Trophoblast cell (in vitro differentiated cells and primary cell): ENCODE measurements at regions not wholly inside any gene's neighbourhood (a gene's known extent, or its start where the extent isn't known, plus 50 kb on each side); places are given as distances from the start of the nearest gene placed in this dataset.

Source experiments
- DNase-seq, 2 donors: peaks; one replicate each; pipeline ENCODE4 v3.0.0-alpha.2; 2016
- H2AFZ ChIP-seq: 2 replicates; pipeline ENCODE4 v1.6.1; 2013; ENCODE audit warnings: low read length, moderate library complexity, mild to moderate bottlenecking; ENCODE audit not compliant: insufficient read depth, poor library complexity
- H2AK5ac ChIP-seq: 2 replicates; pipeline ENCODE4 v1.6.1; 2013; ENCODE audit warnings: mild to moderate bottlenecking, low read length
- H2BK120ac ChIP-seq: 2 replicates; pipeline ENCODE4 v1.6.1; 2013; ENCODE audit warnings: low read length, mild to moderate bottlenecking, moderate library complexity; ENCODE audit not compliant: insufficient read depth, poor library complexity
- H2BK12ac ChIP-seq: 2 replicates; pipeline ENCODE4 v1.6.1; 2013; ENCODE audit warnings: mild to moderate bottlenecking, low read length, moderate library complexity
- H2BK5ac ChIP-seq: 2 replicates; pipeline ENCODE4 v1.6.1; 2013; ENCODE audit warnings: low read length, low read depth, moderate library complexity, mild to moderate bottlenecking; ENCODE audit not compliant: poor library complexity
- H3K14ac ChIP-seq: 2 replicates; pipeline ENCODE4 v1.6.1; 2013; ENCODE audit warnings: mild to moderate bottlenecking, low read length
- H3K18ac ChIP-seq: 2 replicates; pipeline ENCODE4 v1.6.1; 2013; ENCODE audit warnings: mild to moderate bottlenecking, low read length
- H3K23ac ChIP-seq: 2 replicates; pipeline ENCODE4 v1.6.1; 2013; ENCODE audit warnings: low read length
- H3K27ac ChIP-seq: 2 replicates; pipeline ENCODE4 v1.5.1; 2013; ENCODE audit warnings: low read depth, mild to moderate bottlenecking, inconsistent platforms, low read length, moderate library complexity
- H3K27me3 ChIP-seq: 2 replicates; pipeline ENCODE4 v1.6.1; 2013; ENCODE audit warnings: inconsistent platforms, mild to moderate bottlenecking, low read length, moderate library complexity; ENCODE audit not compliant: insufficient read depth
- H3K36me3 ChIP-seq, 2 experiments: 1 replicate in 1 of 2; 2 replicates in 1 of 2; pipeline ENCODE4 v1.6.1; 2013; ENCODE audit warnings: low read length in 2 of 2, mild to moderate bottlenecking in 2 of 2, moderate library complexity in 1 of 2; ENCODE audit not compliant: insufficient read depth in 2 of 2, control insufficient read depth in 1 of 2
- H3K4ac ChIP-seq: 2 replicates; pipeline ENCODE4 v1.6.1; 2013; ENCODE audit warnings: low read depth, mild to moderate bottlenecking, low read length, moderate library complexity
- H3K4me1 ChIP-seq, 2 experiments: 1 replicate in 1 of 2; 2 replicates in 1 of 2; pipeline ENCODE4 v1.6.1; 2013; ENCODE audit warnings: low read length in 2 of 2, mild to moderate bottlenecking in 2 of 2, moderate library complexity in 1 of 2; ENCODE audit not compliant: insufficient read depth in 2 of 2, control insufficient read depth in 1 of 2
- H3K4me2 ChIP-seq: 2 replicates; pipeline ENCODE4 v1.6.1; 2013; ENCODE audit warnings: inconsistent platforms, mild to moderate bottlenecking, low read length, moderate library complexity
- H3K4me3 ChIP-seq: 2 replicates; pipeline ENCODE4 v1.5.1; 2013; ENCODE audit warnings: mild to moderate bottlenecking, low read depth, low read length, inconsistent platforms
- H3K79me1 ChIP-seq: one replicate; pipeline ENCODE4 v1.6.1; 2013; ENCODE audit warnings: low read length
- H3K79me2 ChIP-seq: 2 replicates; pipeline ENCODE4 v1.6.1; 2013; ENCODE audit warnings: low read length, mild to moderate bottlenecking; ENCODE audit not compliant: control insufficient read depth, insufficient read depth, poor library complexity
- H3K9ac ChIP-seq: 2 replicates; pipeline ENCODE4 v1.6.1; 2013; ENCODE audit warnings: mild to moderate bottlenecking, low read length
- H3K9me3 ChIP-seq: 2 replicates; pipeline ENCODE4 v1.6.1; 2013; ENCODE audit warnings: low read depth, mild to moderate bottlenecking, control low read depth, inconsistent platforms, low read length; ENCODE audit not compliant: insufficient read depth
- H4K12ac ChIP-seq: 2 replicates; pipeline ENCODE4 v1.6.1; 2013; ENCODE audit warnings: low read depth, mild to moderate bottlenecking, low read length, moderate library complexity
- H4K8ac ChIP-seq: 2 replicates; pipeline ENCODE4 v1.6.1; 2013; ENCODE audit warnings: low read depth, mild to moderate bottlenecking, low read length, moderate library complexity
- H4K91ac ChIP-seq: one replicate; pipeline ENCODE4 v1.6.1; 2013; ENCODE audit warnings: low read depth, mild to moderate bottlenecking, low read length, moderate library complexity
- WGBS: extraction: QIAGEN DNeasy Blood & Tissue Kit; methylation state at CpG from one replicate; pipeline ENCODE4 v1.1.7; 2013; ENCODE audit warnings: missing lambda C conversion rate; ENCODE audit not compliant: insufficient read length, insufficient coverage; ENCODE audit errors: extremely low coverage; 5-methylcytosine and 5-hydroxymethylcytosine counted together

DNA sequence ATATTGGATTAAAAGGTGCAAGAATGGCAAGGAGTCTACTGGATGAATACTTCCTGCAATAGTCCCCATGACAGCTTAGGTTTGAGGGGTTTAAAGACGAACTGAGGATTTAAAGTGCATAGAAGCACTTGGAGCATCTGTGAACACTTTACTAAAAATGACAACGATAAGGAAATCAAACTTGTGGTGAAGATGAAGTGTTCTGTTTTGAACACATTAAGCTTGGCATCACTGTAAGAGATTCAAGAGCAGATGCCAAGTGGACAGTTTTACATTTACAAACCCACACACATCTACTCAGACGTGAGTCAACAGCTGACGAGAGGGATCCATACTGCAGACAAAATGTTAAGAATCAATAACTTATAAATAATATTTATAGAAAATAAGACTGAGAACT lies 918.7 kb downstream of the CDH11 start:
- H2AFZ ChIP-seq: no peak overlapping the region
- H3K4me1 ChIP-seq: no peaks in the 10 kb centered on the region
- no peaks in the 10 kb centered on the region for H3K27me3 ChIP-seq
- H4K8ac ChIP-seq: no peak overlapping the region
- H3K23ac ChIP-seq: no peak overlapping the region
- no peaks in the 10 kb centered on the region for H3K79me1 ChIP-seq
- no peak overlapping the region for H2BK120ac ChIP-seq
- H3K4ac ChIP-seq: no peak overlapping the region
- no peak overlapping the region for H3K4me3 ChIP-seq
- no peak overlapping the region for H3K9ac ChIP-seq
- no peak overlapping the region for H3K4me2 ChIP-seq
- no peak overlapping the region for H3K18ac ChIP-seq
- H4K91ac ChIP-seq: no peak overlapping the region
- no peaks in the 10 kb centered on the region for H3K9me3 ChIP-seq
- no peak overlapping the region for H2BK12ac ChIP-seq
- no CpG with 5 or more reads among the region's 4 CpGs for WGBS
- H4K12ac ChIP-seq: no peak overlapping the region
- H3K27ac ChIP-seq: no peak overlapping the region
- no peaks in the 10 kb centered on the region for H3K79me2 ChIP-seq
- H2AK5ac ChIP-seq: no peak overlapping the region
- no peak overlapping the region for H2BK5ac ChIP-seq
- H3K14ac ChIP-seq: no peak overlapping the region
- no peak for DNase-seq
- H3K36me3 ChIP-seq: no peaks in the 10 kb centered on the region

DNA sequence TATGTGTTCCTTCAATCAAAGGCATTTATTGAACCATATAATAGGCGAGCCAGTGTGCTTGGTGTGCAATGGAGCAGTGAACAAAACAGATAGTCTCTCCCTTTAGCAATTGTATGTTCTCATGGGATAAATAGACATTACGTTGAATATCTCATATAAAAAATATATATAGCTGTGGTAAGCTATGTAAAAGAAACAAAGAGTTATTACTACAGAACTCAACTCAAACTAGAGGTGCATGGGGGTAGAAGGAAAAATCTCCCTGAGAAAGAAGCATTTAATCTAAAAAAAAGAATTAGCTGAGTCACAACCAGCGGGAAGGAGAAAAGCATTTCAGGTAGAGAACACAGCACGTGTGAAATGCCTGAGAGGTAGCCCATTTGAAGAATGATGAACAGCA lies 919.3 kb downstream of the CDH11 start:
- Histone ChIP-seq H2AFZ (no peak overlapping the region), H3K4me2 (no peak overlapping the region), H2BK120ac (no peak overlapping the region), H3K14ac (no peak overlapping the region), H2BK5ac (no peak overlapping the region), H3K79me1 (no peaks in the 10 kb centered on the region), H4K8ac (no peak overlapping the region), H2BK12ac (no peak overlapping the region), H4K12ac (no peak overlapping the region), H3K27me3 (no peaks in the 10 kb centered on the region), H3K4ac (no peak overlapping the region), H3K18ac (no peak overlapping the region), H3K9me3 (no peaks in the 10 kb centered on the region), H3K4me1 (no peaks in the 10 kb centered on the region), H3K79me2 (no peaks in the 10 kb centered on the region), H2AK5ac (no peak overlapping the region), H4K91ac (no peak overlapping the region), H3K23ac (no peak overlapping the region), H3K27ac (no peak overlapping the region), H3K36me3 (no peaks in the 10 kb centered on the region), H3K9ac (no peak overlapping the region), H3K4me3 (no peak overlapping the region)
- no peak for DNase-seq
- no CpG with 5 or more reads among the region's 4 CpGs for WGBS

DNA sequence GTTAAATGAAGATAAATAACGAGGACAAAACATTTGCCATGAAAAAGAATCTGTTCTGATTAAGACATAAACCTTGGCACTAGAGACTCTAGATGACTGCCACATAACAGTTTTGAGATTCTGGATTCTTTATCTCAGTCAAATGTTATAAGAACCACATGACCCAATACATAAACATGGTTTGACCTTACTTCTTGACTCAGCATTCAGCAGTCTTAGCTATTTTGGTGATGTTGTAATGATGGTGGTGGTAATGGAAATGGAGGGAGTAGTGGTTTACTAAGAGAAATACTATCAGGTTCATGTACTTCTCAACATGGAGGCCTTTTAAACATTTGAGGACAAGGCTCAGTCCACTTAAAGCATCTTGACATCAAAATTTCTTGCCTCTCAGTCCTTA lies 925.4 kb downstream of the CDH11 start:
- Histone ChIP-seq H3K4me2 (no peak overlapping the region), H4K8ac (no peak overlapping the region), H4K12ac (no peak overlapping the region), H3K27ac (no peak overlapping the region), H3K36me3 (no peaks in the 10 kb centered on the region), H3K4me3 (no peak overlapping the region), H2AFZ (no peak overlapping the region), H3K9ac (no peak overlapping the region), H3K18ac (no peak overlapping the region), H3K4me1 (no peaks in the 10 kb centered on the region), H3K23ac (no peak overlapping the region), H3K79me1 (no peaks in the 10 kb centered on the region), H3K14ac (no peak overlapping the region), H3K4ac (no peak overlapping the region), H3K27me3 (no peaks in the 10 kb centered on the region), H4K91ac (no peak overlapping the region), H2BK120ac (no peak overlapping the region), H2BK12ac (no peak overlapping the region), H2AK5ac (no peak overlapping the region), H3K9me3 (no peaks in the 10 kb centered on the region), H2BK5ac (no peak overlapping the region), H3K79me2 (no peaks in the 10 kb centered on the region)
- DNase-seq: no peak
- no CpG with 5 or more reads among the region's 1 CpG for WGBS

DNA sequence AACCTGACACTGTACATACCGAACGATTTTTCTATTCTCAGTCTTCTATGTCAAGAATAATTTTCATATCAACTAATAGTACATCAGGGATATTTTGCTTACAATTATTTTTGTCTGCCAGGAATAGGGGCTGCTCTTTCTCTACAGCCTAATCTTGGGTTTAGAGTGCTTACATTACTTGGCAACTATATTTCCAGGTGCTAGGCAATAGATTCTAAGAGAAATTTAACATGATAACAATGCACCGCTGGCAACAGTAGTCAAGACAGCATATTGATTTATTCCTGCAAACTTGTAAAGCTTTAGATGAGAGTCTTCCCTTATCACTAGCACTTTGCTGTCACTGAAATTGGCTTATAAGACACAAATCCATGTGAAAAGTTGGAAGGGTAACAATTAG lies 935.9 kb downstream of the CDH11 start:
- no peaks in the 10 kb centered on the region for H3K27me3 ChIP-seq
- H3K4me1 ChIP-seq: no peaks in the 10 kb centered on the region
- no peak overlapping the region for H3K18ac ChIP-seq
- H4K91ac ChIP-seq: no peak overlapping the region
- H3K4me2 ChIP-seq: no peak overlapping the region
- no peak overlapping the region for H3K14ac ChIP-seq
- no peaks in the 10 kb centered on the region for H3K79me1 ChIP-seq
- H3K23ac ChIP-seq: no peak overlapping the region
- no peak overlapping the region for H3K4me3 ChIP-seq
- no peaks in the 10 kb centered on the region for H3K9me3 ChIP-seq
- no peak overlapping the region for H4K12ac ChIP-seq
- no CpG with 5 or more reads among the region's 3 CpGs for WGBS
- DNase-seq: no peak
- H3K4ac ChIP-seq: no peak overlapping the region
- no peak overlapping the region for H2AK5ac ChIP-seq
- H2AFZ ChIP-seq: no peak overlapping the region
- H2BK12ac ChIP-seq: no peak overlapping the region
- no peak overlapping the region for H2BK5ac ChIP-seq
- no peak overlapping the region for H3K27ac ChIP-seq
- H2BK120ac ChIP-seq: no peak overlapping the region
- H3K9ac ChIP-seq: no peak overlapping the region
- no peaks in the 10 kb centered on the region for H3K79me2 ChIP-seq
- H4K8ac ChIP-seq: no peak overlapping the region
- no peaks in the 10 kb centered on the region for H3K36me3 ChIP-seq

DNA sequence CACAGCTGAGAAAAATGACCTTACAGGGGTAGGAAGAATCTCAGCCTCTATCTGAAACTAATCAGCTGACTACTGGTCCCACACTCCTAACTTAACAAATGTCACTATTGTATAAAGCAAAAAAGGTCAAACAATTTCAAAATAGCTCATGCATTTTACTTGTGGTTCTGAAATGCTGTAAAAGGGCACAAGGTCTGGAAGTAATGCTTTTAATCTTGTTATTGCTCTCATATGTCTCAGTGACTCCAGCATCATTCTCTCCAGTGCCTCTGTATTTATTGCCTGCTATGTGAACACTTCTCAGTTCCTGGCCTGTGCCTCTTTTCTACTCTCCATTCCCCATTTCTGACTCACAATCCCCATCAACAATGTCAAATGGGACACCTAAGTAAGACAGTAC lies 937.7 kb downstream of the CDH11 start:
- Histone ChIP-seq H2AFZ (no peak overlapping the region), H2BK120ac (no peak overlapping the region), H2BK12ac (no peak overlapping the region), H3K23ac (no peak overlapping the region), H3K4me3 (no peak overlapping the region), H4K12ac (no peak overlapping the region), H3K14ac (no peak overlapping the region), H3K4me1 (no peaks in the 10 kb centered on the region), H3K79me1 (no peaks in the 10 kb centered on the region), H3K27me3 (no peaks in the 10 kb centered on the region), H2BK5ac (no peak overlapping the region), H3K9me3 (no peaks in the 10 kb centered on the region), H3K9ac (no peak overlapping the region), H3K18ac (no peak overlapping the region), H4K8ac (no peak overlapping the region), H3K36me3 (no peaks in the 10 kb centered on the region), H2AK5ac (no peak overlapping the region), H4K91ac (no peak overlapping the region), H3K27ac (no peak overlapping the region), H3K4ac (no peak overlapping the region), H3K79me2 (no peaks in the 10 kb centered on the region), H3K4me2 (no peak overlapping the region)
- no peak for DNase-seq
